Tongue (tissue), 1 donor: ENCODE measurements at regions not wholly inside any gene's neighbourhood (a gene's known extent, or its start where the extent isn't known, plus 50 kb on each side); places are given as distances from the start of the nearest gene placed in this dataset.
"Not testable (repeated sequence)": the region's sequence is repeated elsewhere in the genome, so short reads cannot be mapped to it uniquely, and the experiment has no call there.

Experiments used
- DNase-seq: peaks from one replicate; pipeline ENCODE4 v3.0.0-alpha.2; 2015

DNA sequence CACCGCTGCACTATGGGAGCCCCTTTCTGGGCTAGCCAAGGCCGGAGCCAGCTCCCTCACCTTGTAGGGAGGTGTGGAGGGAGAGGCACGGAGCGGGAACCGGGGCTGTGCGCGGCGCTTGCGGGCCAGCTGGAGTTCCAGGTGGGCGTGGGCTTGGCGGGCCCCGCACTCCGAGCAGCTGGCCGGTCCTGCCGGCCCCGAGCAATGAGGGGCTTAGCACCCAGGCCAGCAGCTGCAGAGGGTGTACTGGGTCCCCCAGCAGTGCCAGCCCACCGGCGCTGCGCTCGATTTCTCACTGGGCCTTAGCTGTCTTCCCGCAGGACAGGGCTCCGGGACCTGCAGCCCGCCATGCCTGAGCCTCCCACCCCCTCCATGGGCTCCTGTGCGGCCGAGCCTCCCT, 53.3 kb upstream of the NID2 start:
- not testable (repeated sequence) for DNase-seq

- DNase-seq: no peak
These were observed 52.6 kb upstream of the NID2 start for GRCh38 chr14:52121441-52121840.

DNA sequence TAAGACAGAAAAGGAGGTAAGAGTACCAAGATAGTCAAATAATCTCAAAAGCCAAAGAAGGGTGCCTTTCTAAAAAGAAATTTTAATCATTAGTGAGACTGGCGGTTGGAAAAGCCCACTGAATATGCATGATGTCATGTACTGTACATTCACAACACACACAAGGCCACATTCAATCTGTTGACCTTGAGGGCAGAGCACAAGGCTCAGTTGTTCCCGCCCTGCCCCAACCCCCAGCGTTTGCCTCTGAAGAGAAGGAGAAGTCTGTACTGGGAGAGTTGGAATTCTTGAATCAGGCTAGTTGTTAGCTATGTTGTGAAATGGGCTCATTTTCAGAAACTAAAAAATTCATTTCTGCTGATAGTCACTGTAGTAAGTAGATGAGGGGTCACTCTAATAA, 50.2 kb upstream of the NID2 start:
- peak; percentile 60 for DNase-seq
